HepG2 (cell line): ENCODE measurements at regions not wholly inside any gene's neighbourhood (a gene's known extent, or its start where the extent isn't known, plus 50 kb on each side); places are given as distances from the start of the nearest gene placed in this dataset.

Experiments
- ATAC-seq: fragments of 200-7000 bp; cut with Tn5 transposase; 3 replicates; pipeline ENCODE4 v1.9.1; 2020; ENCODE audit warnings: mild to moderate bottlenecking, moderate library complexity
- BruUV-seq: library from RNA; stranded (reverse); fragments of 400-500 nt; replicated peaks from 2 replicates; lab custom pipeline; 2021; lab: Mats Ljungman, UMichigan
- CTCF ChIA-PET: fragments of 300-600 bp; formaldehyde crosslinking; extraction: SDS; loops from one replicate; lab custom pipeline; 2021; ENCODE audit warnings: low total read pairs, inconsistent platforms, low intra/inter-chr PET ratio; lab: Yijun Ruan, JAX
- POLR2A ChIA-PET: fragments of 350-600 bp; sonication (Branson Sonifier 250); formaldehyde crosslinking; loops from one replicate; lab custom pipeline; 2020; ENCODE audit warnings: antibody characterized with exemption, inconsistent platforms; lab: Yijun Ruan, JAX
- DNase-seq: peaks from one replicate; pipeline ENCODE4 v3.0.0-alpha.2; 2015; ENCODE audit warnings: low spot score
- FAIRE-seq: peaks from 3 replicates; lab custom pipeline; 2011; peaks lifted over from hg19 to GRCh38; lab: Jason Lieb, UNC
- H2AFZ ChIP-seq: one replicate; pipeline ENCODE4 v1.6.1; 2011; ENCODE audit warnings: low read length, inconsistent platforms
- H3K27ac ChIP-seq: fragments of 300-600 bp; 3 replicates; pipeline ENCODE4 v1.8.0; 2011; ENCODE audit warnings: mixed run types, mild to moderate bottlenecking, mixed read lengths, low read length, inconsistent platforms; ENCODE audit not compliant: insufficient read depth; ENCODE audit errors: extremely low read length
- H3K27me3 ChIP-seq, 2 experiments: fragments of 200-600 bp in 1 of 2; 2 replicates in 1 of 2; 3 replicates in 1 of 2; pipeline versions ENCODE4 v1.6.0 to v1.8.0; 2011; ENCODE audit warnings: low read length in 2 of 2, mild to moderate bottlenecking in 2 of 2, moderate library complexity in 2 of 2, inconsistent platforms in 1 of 2; ENCODE audit not compliant: insufficient read depth in 2 of 2, control insufficient read depth in 1 of 2
- H3K36me3 ChIP-seq, 2 experiments: fragments of 200-600 bp in 1 of 2; replicated peaks in 1 of 2; 2 replicates in 1 of 2; 3 replicates in 1 of 2; pipeline versions ENCODE4 v1.5.1 to v1.8.0; 2011; ENCODE audit warnings: low read length in 2 of 2, inconsistent platforms in 1 of 2; ENCODE audit not compliant: insufficient read depth in 2 of 2, control insufficient read depth in 1 of 2
- H3K4me1 ChIP-seq: 2 replicates; pipeline ENCODE4 v1.5.1; 2012; ENCODE audit warnings: low read length, inconsistent platforms; ENCODE audit not compliant: insufficient read depth
- H3K4me2 ChIP-seq: 2 replicates; pipeline ENCODE4 v1.6.0; 2011; ENCODE audit warnings: low read depth, low read length, inconsistent platforms
- H3K4me3 ChIP-seq, 3 experiments: fragments of 200-600 bp in 1 of 3; sonication (generic), shearing (Covaris generic) in 1 of 3; replicated peaks in 1 of 3; 2 replicates each; pipeline ENCODE4 v1.5.1; 2011 to 2016; ENCODE audit warnings: low read length in 3 of 3, inconsistent platforms in 2 of 3, low read depth in 2 of 3, mild to moderate bottlenecking in 2 of 3, control low read depth in 1 of 3, mixed read lengths in 1 of 3; ENCODE audit not compliant: insufficient read depth in 1 of 3
- H3K79me2 ChIP-seq: one replicate; pipeline ENCODE4 v1.6.1; 2011; ENCODE audit warnings: low read length, inconsistent platforms; ENCODE audit not compliant: insufficient read depth
- H3K9ac ChIP-seq: 2 replicates; pipeline ENCODE4 v1.6.0; 2011; ENCODE audit warnings: mild to moderate bottlenecking, low read depth, low read length, inconsistent platforms; ENCODE audit not compliant: insufficient read depth
- H3K9me3 ChIP-seq: 2 replicates; pipeline ENCODE4 v1.5.1; 2012; ENCODE audit warnings: mild to moderate bottlenecking, low read length
- H4K20me1 ChIP-seq: 2 replicates; pipeline ENCODE4 v1.6.0; 2011; ENCODE audit warnings: inconsistent platforms, mild to moderate bottlenecking, low read length, moderate library complexity; ENCODE audit not compliant: insufficient read depth
- AGO1 ChIP-seq: fragments of 200-400 bp; formaldehyde crosslinking; IDR thresholded peaks from 2 replicates; pipeline ENCODE4 v1.6.1; 2017; ENCODE audit warnings: mild to moderate bottlenecking, low read depth, low read length, moderate library complexity; ENCODE audit not compliant: poor library complexity, severe bottlenecking
- AKAP8 ChIP-seq: sonication (generic); formaldehyde crosslinking; IDR thresholded peaks from 2 replicates; pipeline ENCODE4 v1.5.1; 2020; ENCODE audit warnings: mild to moderate bottlenecking, missing genetic modification reagents
- CTCF ChIP-seq: sonication (generic); formaldehyde crosslinking; IDR thresholded peaks from 2 replicates; pipeline ENCODE4 v1.5.0; 2020; ENCODE audit warnings: mild to moderate bottlenecking, missing genetic modification reagents, moderate library complexity
- FOXM1 ChIP-seq: sonication (generic); formaldehyde crosslinking; IDR thresholded peaks from 2 replicates; pipeline ENCODE4 v1.5.0; 2020; ENCODE audit warnings: missing genetic modification reagents
- GATAD2A ChIP-seq: IDR thresholded peaks from 2 replicates; pipeline ENCODE4 v1.6.1; 2016
- KAT8 ChIP-seq: IDR thresholded peaks from 2 replicates; pipeline ENCODE4 v1.6.1; 2016; ENCODE audit warnings: missing genetic modification reagents, missing compliant biosample characterization
- NR1H2 ChIP-seq: sonication (generic); formaldehyde crosslinking; IDR thresholded peaks from 2 replicates; pipeline ENCODE4 v1.8.1; 2022; ENCODE audit warnings: low read depth, missing genetic modification reagents, borderline replicate concordance
- NR2C2 ChIP-seq: sonication (generic); formaldehyde crosslinking; IDR thresholded peaks from 2 replicates; pipeline ENCODE4 v1.4.0; 2020; ENCODE audit warnings: missing genetic modification reagents, mild to moderate bottlenecking, moderate library complexity, borderline replicate concordance
- NR2F1 ChIP-seq, 2 experiments: fragments of 450-650 bp in 1 of 2; formaldehyde crosslinking in 1 of 2; IDR thresholded peaks; 2 replicates each; pipeline versions ENCODE4 v1.5.0 to v1.6.1; 2016 to 2020; ENCODE audit warnings: mild to moderate bottlenecking in 1 of 2, missing compliant biosample characterization in 1 of 2, missing genetic modification reagents in 1 of 2, moderate library complexity in 1 of 2
- PITX1 ChIP-seq: sonication (generic); formaldehyde crosslinking; IDR thresholded peaks from 2 replicates; pipeline ENCODE4 v1.5.1; 2020; ENCODE audit warnings: mild to moderate bottlenecking, missing genetic modification reagents
- PRDM4 ChIP-seq: sonication (generic); formaldehyde crosslinking; IDR thresholded peaks from 2 replicates; pipeline ENCODE4 v1.9.0; 2021; ENCODE audit warnings: missing genetic modification reagents, borderline replicate concordance
- PRMT3 ChIP-seq: sonication (generic); formaldehyde crosslinking; IDR thresholded peaks from 2 replicates; pipeline ENCODE4 v1.8.1; 2022; ENCODE audit warnings: low read depth, mild to moderate bottlenecking, moderate library complexity, missing genetic modification reagents, borderline replicate concordance
- RBM39 ChIP-seq: fragments of 200-400 bp; formaldehyde crosslinking; IDR thresholded peaks from one replicate; pipeline ENCODE4 v1.6.1; 2018; ENCODE audit warnings: antibody characterized with exemption, mild to moderate bottlenecking, low read depth, low read length; ENCODE audit not compliant: poor library complexity, severe bottlenecking
- TBL1XR1 ChIP-seq: fragments of 150-350 bp; IDR thresholded peaks from 2 replicates; pipeline ENCODE4 v1.6.1; 2014; ENCODE audit warnings: borderline replicate concordance, low read length; ENCODE audit not compliant: partially characterized antibody
- TCF7L2 ChIP-seq: IDR thresholded peaks from 2 replicates; pipeline ENCODE4 v1.6.1; 2011; ENCODE audit warnings: mild to moderate bottlenecking, low read depth, low read length, moderate library complexity
- TRIM24 ChIP-seq: sonication (generic); formaldehyde crosslinking; IDR thresholded peaks from 2 replicates; pipeline ENCODE4 v1.8.0; 2022; ENCODE audit warnings: mild to moderate bottlenecking, missing genetic modification reagents
- XRCC5 ChIP-seq: fragments of 200-400 bp; formaldehyde crosslinking; optimal IDR thresholded peaks from 2 replicates; pipeline ENCODE3; 2017; ENCODE audit warnings: mild to moderate bottlenecking, low read length
- YEATS4 ChIP-seq: sonication (generic); formaldehyde crosslinking; IDR thresholded peaks from 2 replicates; pipeline ENCODE4 v1.4.0; 2020; ENCODE audit warnings: missing genetic modification reagents, borderline replicate concordance
- ZNF274 ChIP-seq: sonication (generic); formaldehyde crosslinking; IDR thresholded peaks from 2 replicates; pipeline ENCODE4 v1.5.1; 2020; ENCODE audit warnings: mild to moderate bottlenecking, missing genetic modification reagents
- WGBS: methylation state at CpG from one replicate; pipeline ENCODE4 v1.1.6; 2017; ENCODE audit warnings: low lambda C conversion rate; 5-methylcytosine and 5-hydroxymethylcytosine counted together
- in situ Hi-C: cut with HindIII; loops from 2 replicates; pipeline ENCODE4 v1.10.0; 2017; ENCODE audit warnings: low pct_unique_long_range_greater_than_20kb; ENCODE audit not compliant: extremely low pct_ligation_motif_present
- intact Hi-C: fragments of 100-400 bp; cut with micrococcal nuclease; formaldehyde crosslinking; loops from one replicate; pipeline ENCODE4 v1.10.0; 2022; ENCODE audit not compliant: unreplicated experiment

- DNase-seq (no peak), ATAC-seq (no peak), FAIRE-seq (no peak)
- no peaks in the 10 kb centered on the region for H4K20me1 ChIP-seq
- H3K4me1 ChIP-seq, result peaks cover 9% of the 10 kb centered on the region; the same call in 1 of the 2 replicates
- H3K79me2 ChIP-seq, result no peaks in the 10 kb centered on the region
- CTCF ChIA-PET, result no interaction called here
- no peak overlapping the region for H3K27ac ChIP-seq
- no peak for TF ChIP-seq AGO1
- TF ChIP-seq ZNF274 (CRISPR knock-in tag), result no peak
- no peak for TF ChIP-seq TCF7L2
- TF ChIP-seq PRDM4 (CRISPR knock-in tag), result no peak
- TF ChIP-seq NR2C2 (CRISPR knock-in tag), result no peak
- no peak for TF ChIP-seq TRIM24 (CRISPR knock-in tag)
- no peak for TF ChIP-seq NR2F1 (CRISPR knock-in tag; IDR thresholded peaks at IDR 0.05)
- no peak for TF ChIP-seq KAT8 (CRISPR knock-in tag)
- TF ChIP-seq PITX1 (CRISPR knock-in tag), result no peak
- TF ChIP-seq FOXM1, result no peak
- no peak for TF ChIP-seq CTCF (CRISPR knock-in tag)
- TF ChIP-seq RBM39, result no peak
- TF ChIP-seq NR1H2 (CRISPR knock-in tag), result no peak
- no peak for TF ChIP-seq XRCC5
- no peak for TF ChIP-seq GATAD2A (CRISPR knock-in tag)
- no peak for TF ChIP-seq AKAP8 (CRISPR knock-in tag)
- TF ChIP-seq YEATS4 (CRISPR knock-in tag), result no peak
- TF ChIP-seq PRMT3, result no peak
- no peak for TF ChIP-seq TBL1XR1
- 49% methylated on average over 6 of the region's 6 CpGs for WGBS
- H3K27me3 ChIP-seq, result peaks cover 0 to 34% of the 10 kb centered on the region in 2 experiments; a peak in 4 of 5 replicates
- POLR2A ChIA-PET, result no interaction called here
- no peaks in the 10 kb centered on the region for H3K9me3 ChIP-seq
- intact Hi-C loops (no loop called here), in situ Hi-C loops (no loop called here)
- no peak overlapping the region for H3K9ac ChIP-seq
- no TSS peak for BruUV-seq
- no peak overlapping the region for H3K4me3 ChIP-seq
- H3K36me3 ChIP-seq, result no peaks in the 10 kb centered on the region
- H2AFZ ChIP-seq, result no peak overlapping the region
- no peak overlapping the region for H3K4me2 ChIP-seq
These were observed 93.5 kb upstream of the TRIM2 start for GRCh38 chr4:153110739-153111138.
